PC-3 (cell line): ENCODE measurements at regions not wholly inside any gene's neighbourhood (a gene's known extent, or its start where the extent isn't known, plus 50 kb on each side); places are given as distances from the start of the nearest gene placed in this dataset.

Source experiments
- ATAC-seq: fragments of 200-7000 bp; cut with Tn5 transposase; 2 replicates; pipeline ENCODE4 v1.9.1; 2020; ENCODE audit warnings: mild to moderate bottlenecking, moderate library complexity
- BruUV-seq: library from RNA; stranded (reverse); fragments of 400-500 nt; replicated peaks from 2 replicates; lab custom pipeline; 2021; lab: Mats Ljungman, UMichigan
- CTCF ChIA-PET: fragments of 300-600 bp; sonication (Branson Sonifier 250); formaldehyde crosslinking; loops from one replicate; lab custom pipeline; 2022; ENCODE audit warnings: antibody characterized with exemption; lab: Charles Lee
- POLR2A ChIA-PET: fragments of 300-600 bp; sonication (Branson Sonifier 250); formaldehyde crosslinking; loops from one replicate; lab custom pipeline; 2022; ENCODE audit warnings: antibody characterized with exemption; ENCODE audit not compliant: unreplicated experiment; lab: Charles Lee
- DNase-seq: peaks from one replicate; pipeline ENCODE4 v3.0.0-alpha.2; 2015
- H2AFZ ChIP-seq: fragments of 300-600 bp; sonication (generic); 2 replicates; pipeline ENCODE4 v1.6.0; 2016; ENCODE audit warnings: antibody characterized with exemption, low read length
- H3F3A ChIP-seq: fragments of 300-600 bp; sonication (generic); one replicate; pipeline ENCODE4 v1.6.0; 2017; ENCODE audit warnings: antibody characterized with exemption, low read length, control low read depth, mild to moderate bottlenecking; ENCODE audit not compliant: unreplicated experiment
- H3K27ac ChIP-seq: fragments of 300-600 bp; sonication (generic); 2 replicates; pipeline ENCODE4 v1.5.1; 2016; ENCODE audit warnings: mild to moderate bottlenecking, low read length
- H3K27me3 ChIP-seq: fragments of 300-600 bp; sonication (generic); 2 replicates; pipeline ENCODE4 v1.6.1; 2016; ENCODE audit warnings: low read length, mixed read lengths
- H3K36me3 ChIP-seq: fragments of 300-600 bp; sonication (generic); 2 replicates; pipeline ENCODE4 v1.6.1; 2016; ENCODE audit warnings: low read depth, mixed run types, low read length, mixed read lengths
- H3K4me1 ChIP-seq: fragments of 300-600 bp; sonication (generic); 2 replicates; pipeline ENCODE4 v1.5.1; 2016; ENCODE audit warnings: low read length; ENCODE audit not compliant: insufficient read depth
- H3K4me2 ChIP-seq: fragments of 300-600 bp; sonication (generic); 2 replicates; pipeline ENCODE4 v1.6.0; 2016; ENCODE audit warnings: low read length
- H3K4me3 ChIP-seq: fragments of 300-600 bp; sonication (generic); 2 replicates; pipeline ENCODE4 v1.5.1; 2016; ENCODE audit warnings: mild to moderate bottlenecking, low read length, mixed read lengths
- H3K79me2 ChIP-seq: fragments of 300-600 bp; sonication (generic); 2 replicates; pipeline ENCODE4 v1.6.1; 2017; ENCODE audit warnings: low read length, mixed read lengths
- H3K9ac ChIP-seq: fragments of 300-600 bp; sonication (generic); 2 replicates; pipeline ENCODE4 v1.6.0; 2016; ENCODE audit warnings: mild to moderate bottlenecking, low read length
- H3K9me2 ChIP-seq: fragments of 300-600 bp; sonication (generic); replicated peaks from 2 replicates; pipeline ENCODE4 v1.6.1; 2016; ENCODE audit warnings: mixed run types, low read length, mixed read lengths
- H3K9me3 ChIP-seq: fragments of 300-600 bp; sonication (generic); 2 replicates; pipeline ENCODE4 v1.6.1; 2016; ENCODE audit warnings: low read length, mixed read lengths
- H4K20me1 ChIP-seq: fragments of 300-600 bp; sonication (generic); 2 replicates; pipeline ENCODE4 v1.6.1; 2016; ENCODE audit warnings: low read length, mixed read lengths
- EZH2 ChIP-seq: fragments of 300-600 bp; sonication (generic); IDR thresholded peaks from one replicate; pipeline ENCODE4 v1.6.1; 2017; ENCODE audit warnings: antibody characterized with exemption, mild to moderate bottlenecking, low read length; ENCODE audit not compliant: unreplicated experiment
- EZH2phosphoT487 ChIP-seq: fragments of 300-600 bp; sonication (generic); IDR thresholded peaks from 2 replicates; pipeline ENCODE4 v1.6.1; 2018; ENCODE audit warnings: mild to moderate bottlenecking, antibody characterized with exemption, low read length, borderline replicate concordance
- intact Hi-C: fragments of 100-400 bp; cut with micrococcal nuclease; formaldehyde crosslinking; loops from 2 replicates; pipeline ENCODE4 v1.9.0; 2023
- TF ChIP-seq, protein P1 (sequence below): fragments of 300-600 bp; sonication (generic); conservative IDR thresholded peaks from 2 replicates; pipeline ENCODE4 v1.5.1; 2017; ENCODE audit warnings: antibody characterized with exemption, low read depth, mild to moderate bottlenecking, low read length

DNA sequence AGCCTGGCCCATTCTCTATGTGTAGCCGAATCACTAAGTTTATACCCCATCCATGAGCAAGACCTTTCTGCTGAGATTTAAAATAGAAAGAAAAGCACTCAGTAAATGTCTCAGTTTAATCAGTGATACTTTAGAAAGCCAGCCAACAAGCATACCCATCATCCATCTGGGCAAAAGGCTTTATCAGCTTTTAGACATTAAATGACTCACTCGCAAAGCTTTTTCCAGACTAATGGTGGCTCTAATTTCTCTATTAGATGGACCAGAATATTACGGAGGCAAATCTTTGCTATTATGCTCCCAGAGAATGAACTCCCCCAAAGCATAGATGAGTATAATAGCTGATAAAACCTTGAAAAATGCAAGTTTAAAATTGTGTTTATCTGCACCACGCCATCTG, 727.8 kb downstream of the GBE1 start:
- POLR2A ChIA-PET: no interaction called here
- Histone ChIP-seq H3K79me2 (no peaks in the 10 kb centered on the region), H3K36me3 (no peaks in the 10 kb centered on the region), H3F3A (no peaks in the 10 kb centered on the region), H3K4me2 (no peak overlapping the region), H3K27me3 (no peaks in the 10 kb centered on the region), H3K27ac (no peak overlapping the region), H3K9me3 (no peaks in the 10 kb centered on the region), H3K9me2 (no peaks in the 10 kb centered on the region), H3K9ac (no peak overlapping the region), H3K4me1 (no peaks in the 10 kb centered on the region), H3K4me3 (no peak overlapping the region), H4K20me1 (no peaks in the 10 kb centered on the region), H2AFZ (no peak overlapping the region)
- DNase-seq: no peak
- intact Hi-C loops: no loop called here
- TF ChIP-seq, protein P1, sequence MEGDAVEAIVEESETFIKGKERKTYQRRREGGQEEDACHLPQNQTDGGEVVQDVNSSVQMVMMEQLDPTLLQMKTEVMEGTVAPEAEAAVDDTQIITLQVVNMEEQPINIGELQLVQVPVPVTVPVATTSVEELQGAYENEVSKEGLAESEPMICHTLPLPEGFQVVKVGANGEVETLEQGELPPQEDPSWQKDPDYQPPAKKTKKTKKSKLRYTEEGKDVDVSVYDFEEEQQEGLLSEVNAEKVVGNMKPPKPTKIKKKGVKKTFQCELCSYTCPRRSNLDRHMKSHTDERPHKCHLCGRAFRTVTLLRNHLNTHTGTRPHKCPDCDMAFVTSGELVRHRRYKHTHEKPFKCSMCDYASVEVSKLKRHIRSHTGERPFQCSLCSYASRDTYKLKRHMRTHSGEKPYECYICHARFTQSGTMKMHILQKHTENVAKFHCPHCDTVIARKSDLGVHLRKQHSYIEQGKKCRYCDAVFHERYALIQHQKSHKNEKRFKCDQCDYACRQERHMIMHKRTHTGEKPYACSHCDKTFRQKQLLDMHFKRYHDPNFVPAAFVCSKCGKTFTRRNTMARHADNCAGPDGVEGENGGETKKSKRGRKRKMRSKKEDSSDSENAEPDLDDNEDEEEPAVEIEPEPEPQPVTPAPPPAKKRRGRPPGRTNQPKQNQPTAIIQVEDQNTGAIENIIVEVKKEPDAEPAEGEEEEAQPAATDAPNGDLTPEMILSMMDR: no peak
- TF ChIP-seq EZH2phosphoT487 (no peak), EZH2 (no peak)
- BruUV-seq: no TSS peak
- CTCF ChIA-PET: no interaction called here
- no peak; the same call in 1 of the 2 replicates for ATAC-seq

DNA sequence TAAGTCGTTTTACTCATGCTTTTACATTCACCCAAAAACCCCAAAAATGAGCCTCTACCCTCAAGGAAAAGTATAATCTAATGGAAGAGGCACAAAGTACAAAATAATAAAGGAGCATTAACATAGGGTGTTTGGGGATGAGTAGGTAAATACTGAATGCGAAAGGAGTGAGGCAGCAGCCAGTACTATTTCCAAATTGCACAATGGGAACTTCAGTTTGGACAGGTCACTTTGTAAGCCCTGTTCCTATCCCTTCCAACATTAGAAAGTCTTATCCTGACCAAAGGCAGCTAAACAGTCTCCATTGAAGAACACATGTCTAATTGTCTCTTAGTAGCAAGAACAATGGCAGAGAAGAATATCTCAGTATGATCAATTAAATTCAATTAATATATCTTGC, 728.3 kb downstream of the GBE1 start:
- Histone ChIP-seq H3K9ac (no peak overlapping the region), H3K36me3 (no peaks in the 10 kb centered on the region), H2AFZ (no peak overlapping the region), H3K79me2 (no peaks in the 10 kb centered on the region), H3K27ac (no peak overlapping the region), H3K27me3 (no peaks in the 10 kb centered on the region), H3K4me2 (no peak overlapping the region), H4K20me1 (no peaks in the 10 kb centered on the region), H3K4me1 (no peaks in the 10 kb centered on the region), H3K9me2 (no peaks in the 10 kb centered on the region), H3K9me3 (no peaks in the 10 kb centered on the region), H3K4me3 (no peak overlapping the region), H3F3A (no peaks in the 10 kb centered on the region)
- intact Hi-C loops: no loop called here
- POLR2A ChIA-PET: no interaction called here
- TF ChIP-seq EZH2phosphoT487 (no peak), EZH2 (no peak)
- CTCF ChIA-PET: no interaction called here
- ATAC-seq (no peak), DNase-seq (no peak)
- BruUV-seq: no TSS peak

DNA sequence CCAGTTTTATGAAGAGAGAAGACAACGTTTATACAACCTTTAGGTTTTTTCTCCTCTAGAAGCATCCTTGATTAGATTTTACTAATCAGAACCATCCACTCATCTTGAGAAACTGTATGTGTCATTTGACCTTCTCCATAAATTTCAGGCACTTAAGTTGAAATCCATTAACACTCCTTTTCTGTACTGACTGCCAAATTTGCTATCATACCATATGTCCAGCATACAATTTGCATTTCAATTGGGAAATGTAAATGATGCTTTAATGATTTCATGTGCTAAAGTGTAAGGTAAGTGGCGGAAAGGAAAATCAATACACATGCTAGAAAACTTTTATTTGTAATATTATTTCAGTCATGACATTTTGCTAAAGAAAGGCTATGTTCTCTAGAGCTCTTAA, 731.6 kb downstream of the GBE1 start:
- H3K9ac ChIP-seq: no peak overlapping the region
- H4K20me1 ChIP-seq: no peaks in the 10 kb centered on the region
- no peaks in the 10 kb centered on the region for H3K79me2 ChIP-seq
- no peak overlapping the region for H3K4me3 ChIP-seq
- ChIA-PET POLR2A (no interaction called here), CTCF (no interaction called here)
- BruUV-seq: no TSS peak
- no peaks in the 10 kb centered on the region for H3K9me2 ChIP-seq
- TF ChIP-seq, protein P1: no peak
- no peak for TF ChIP-seq EZH2
- no peak for TF ChIP-seq EZH2phosphoT487
- ATAC-seq (no peak), DNase-seq (no peak)
- intact Hi-C loops: no loop called here
- no peaks in the 10 kb centered on the region for H3K27me3 ChIP-seq
- H3K27ac ChIP-seq: no peak overlapping the region
- no peak overlapping the region for H2AFZ ChIP-seq
- H3K4me1 ChIP-seq: no peaks in the 10 kb centered on the region
- H3K9me3 ChIP-seq: no peaks in the 10 kb centered on the region
- no peak overlapping the region for H3K4me2 ChIP-seq
- H3K36me3 ChIP-seq: no peaks in the 10 kb centered on the region
- no peaks in the 10 kb centered on the region for H3F3A ChIP-seq
